NCI-H2171 treated with DMSO at 0.1 percent for 48 hours (cell line): ENCODE measurements at regions not wholly inside any gene's neighbourhood (a gene's known extent, or its start where the extent isn't known, plus 50 kb on each side); places are given as distances from the start of the nearest gene placed in this dataset.

Experiments used
- DNase-seq: peaks from one replicate; lab custom pipeline; 2025; lab: John Stamatoyannopoulos, UW

GRCh38 chr15:94100863-94101262 is 130.5 kb upstream of the MCTP2 start:
- no peak for DNase-seq

- DNase-seq, result no peak
Measured at GRCh38 chr15:94099574-94099960, 131.8 kb upstream of the MCTP2 start.

- DNase-seq, result no peak
Measured at GRCh38 chr15:94098921-94099573, 132.3 kb upstream of the MCTP2 start.

GRCh38 chr15:94097552-94097951 is 133.8 kb upstream of the MCTP2 start:
- no peak for DNase-seq

GRCh38 chr15:94094310-94094709 is 137.1 kb upstream of the MCTP2 start:
- DNase-seq, result no peak

- DNase-seq, result no peak
Measured at GRCh38 chr15:94086341-94086740, 145.0 kb upstream of the MCTP2 start.

GRCh38 chr15:94083467-94084052 is 147.8 kb upstream of the MCTP2 start:
- no peak for DNase-seq

GRCh38 chr15:94081829-94082228 is 149.5 kb upstream of the MCTP2 start:
- no peak for DNase-seq

GRCh38 chr15:94080989-94081605 is 150.3 kb upstream of the MCTP2 start:
- no peak for DNase-seq

- DNase-seq, result peak; percentile 55
Measured at GRCh38 chr15:94080416-94080815, 150.9 kb upstream of the MCTP2 start.

- no peak for DNase-seq
Measured at GRCh38 chr15:94079968-94080367, 151.4 kb upstream of the MCTP2 start.

GRCh38 chr15:94079459-94079858 is 151.9 kb upstream of the MCTP2 start:
- no peak for DNase-seq

GRCh38 chr15:94077938-94078337 is 153.4 kb upstream of the MCTP2 start:
- DNase-seq, result no peak

- peak; percentile 72 for DNase-seq
Measured at GRCh38 chr15:94075349-94075748, 156.0 kb upstream of the MCTP2 start.

GRCh38 chr15:94070356-94071295 is 160.7 kb upstream of the MCTP2 start:
- DNase-seq, result peak; percentile 69

GRCh38 chr15:94069844-94070243 is 161.5 kb upstream of the MCTP2 start:
- DNase-seq, result no peak

- DNase-seq, result no peak
Measured at GRCh38 chr15:94066811-94067210, 164.6 kb upstream of the MCTP2 start.

- no peak for DNase-seq
Measured at GRCh38 chr15:94066046-94066445, 165.3 kb upstream of the MCTP2 start.

GRCh38 chr15:94064676-94065313 is 166.6 kb upstream of the MCTP2 start:
- no peak for DNase-seq

GRCh38 chr15:94061041-94061440 is 170.3 kb upstream of the MCTP2 start:
- DNase-seq, result no peak

GRCh38 chr15:94059013-94059587 is 172.3 kb upstream of the MCTP2 start:
- no peak for DNase-seq

GRCh38 chr15:94057305-94057704 is 174.1 kb upstream of the MCTP2 start:
- DNase-seq, result no peak
